ENCODE measurements at regions not wholly inside any gene's neighbourhood (a gene's known extent, or its start where the extent isn't known, plus 50 kb on each side); places are given as distances from the start of the nearest gene placed in this dataset.

DNA sequence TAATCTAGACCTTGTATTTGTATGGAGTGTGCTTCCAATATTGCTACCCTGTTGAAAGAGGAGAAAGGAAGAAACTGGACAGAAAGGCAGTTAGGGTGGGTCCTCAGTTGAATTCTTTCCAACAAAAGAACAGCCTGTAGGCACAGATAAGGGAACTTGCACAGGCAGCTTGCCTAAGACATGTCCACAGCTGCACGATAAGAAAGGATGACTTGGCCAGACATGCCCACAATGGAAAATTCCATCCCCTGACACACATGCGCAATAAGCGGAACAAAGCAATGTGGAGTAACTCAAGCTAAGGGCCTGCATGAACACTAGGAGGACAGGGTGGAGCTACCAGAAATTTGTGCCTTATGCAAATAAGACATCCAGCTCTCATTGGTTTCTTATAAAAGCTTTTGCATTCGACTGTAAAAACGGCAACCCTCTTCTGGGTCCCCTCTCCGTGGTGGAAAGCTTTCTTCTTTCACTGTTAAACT lies 1084.7 kb upstream of the NXPH2 start:
- TF ChIP-seq GATA3 (IDR thresholded peaks at IDR 0.05; ENCODE audit: low read depth, low read length) (no peak), GATA2 (IDR thresholded peaks at IDR 0.05; ENCODE audit: low read depth, low read length) (no peak)
